DND-41 (cell line): ENCODE measurements at regions not wholly inside any gene's neighbourhood (a gene's known extent, or its start where the extent isn't known, plus 50 kb on each side); places are given as distances from the start of the nearest gene placed in this dataset.

Source experiments
- CTCF ChIP-seq: IDR thresholded peaks from 2 replicates; pipeline ENCODE4 v1.5.1; 2012; ENCODE audit warnings: borderline replicate concordance, low read length, moderate library complexity, mild to moderate bottlenecking; ENCODE audit not compliant: poor library complexity, severe bottlenecking; ENCODE audit errors: extremely low read depth
- EZH2 ChIP-seq: IDR thresholded peaks from 3 replicates; pipeline ENCODE4 v1.6.1; 2012; ENCODE audit warnings: borderline replicate concordance, low read depth, mild to moderate bottlenecking, moderate library complexity, low read length, inconsistent platforms; ENCODE audit not compliant: severe bottlenecking

- TF ChIP-seq CTCF (no peak), EZH2 (no peak)
These were observed 395.0 kb downstream of the MLLT3 start for GRCh38 chr9:20227166-20227874.
